H1 (cell line): ENCODE measurements at regions not wholly inside any gene's neighbourhood (a gene's known extent, or its start where the extent isn't known, plus 50 kb on each side); places are given as distances from the start of the nearest gene placed in this dataset.

ENCODE experiments used
- CTCF ChIA-PET: fragments of 300-600 bp; sonication (Branson Sonifier 250); formaldehyde crosslinking; loops from one replicate; lab custom pipeline; 2021; ENCODE audit not compliant: partially characterized antibody; lab: Charles Lee
- POLR2A ChIA-PET: fragments of 300-600 bp; sonication (Branson Sonifier 250); formaldehyde crosslinking; loops from one replicate; lab custom pipeline; 2021; ENCODE audit warnings: inconsistent platforms; ENCODE audit not compliant: partially characterized antibody; lab: Charles Lee
- DNase-seq, 2 experiments: peaks; one replicate each; pipeline versions ENCODE4 v3.0.0 to v3.0.0-alpha.2; 2010 to 2022; ENCODE audit warnings: low spot score in 2 of 2, low read depth in 1 of 2, mixed read lengths in 1 of 2
- FAIRE-seq: peaks from 2 replicates; lab custom pipeline; 2011; peaks lifted over from hg19 to GRCh38; lab: Jason Lieb, UNC
- H2AFZ ChIP-seq: 2 replicates; pipeline ENCODE4 v1.8.1; 2012; ENCODE audit warnings: low read length, inconsistent platforms
- H2AK5ac ChIP-seq: 2 replicates; pipeline ENCODE4 v1.6.1; 2013; ENCODE audit warnings: low read depth, low read length
- H2BK120ac ChIP-seq: replicated peaks from 2 replicates; pipeline ENCODE3; 2013; ENCODE audit warnings: low read depth, low read length, inconsistent platforms
- H2BK12ac ChIP-seq: 2 replicates; pipeline ENCODE4 v1.6.1; 2013; ENCODE audit warnings: low read depth, low read length
- H2BK15ac ChIP-seq: 2 replicates; pipeline ENCODE4 v1.6.1; 2013; ENCODE audit warnings: low read length
- H2BK20ac ChIP-seq: 2 replicates; pipeline ENCODE4 v1.6.1; 2013; ENCODE audit warnings: low read length
- H2BK5ac ChIP-seq: 2 replicates; pipeline ENCODE4 v1.6.1; 2013; ENCODE audit warnings: low read depth, low read length
- H3K14ac ChIP-seq: 2 replicates; pipeline ENCODE4 v1.6.1; 2013; ENCODE audit warnings: inconsistent platforms; ENCODE audit not compliant: insufficient read length
- H3K18ac ChIP-seq: 2 replicates; pipeline ENCODE4 v1.6.1; 2013; ENCODE audit warnings: low read length; ENCODE audit errors: extremely low read depth
- H3K23ac ChIP-seq: 2 replicates; pipeline ENCODE4 v1.6.1; 2013; ENCODE audit warnings: inconsistent platforms; ENCODE audit not compliant: insufficient read length
- H3K23me2 ChIP-seq: 2 replicates; pipeline ENCODE4 v1.6.1; 2013; ENCODE audit warnings: low read depth, low read length
- H3K27ac ChIP-seq: 2 replicates; pipeline ENCODE4 v1.6.1; 2011; ENCODE audit warnings: low read depth, low read length, inconsistent platforms
- H3K27me3 ChIP-seq, 4 experiments: replicated peaks in 1 of 4; 1 replicate in 1 of 4; 2 replicates in 3 of 4; pipeline versions ENCODE4 v1.6.1 to v1.8.1; 2011 to 2013; ENCODE audit warnings: low read length in 3 of 4, mild to moderate bottlenecking in 3 of 4, inconsistent platforms in 2 of 4, mixed read lengths in 2 of 4, moderate library complexity in 1 of 4; ENCODE audit not compliant: control insufficient read depth in 3 of 4, insufficient read depth in 3 of 4; ENCODE audit errors: extremely low read depth in 1 of 4
- H3K36me3 ChIP-seq, 4 experiments: 2 replicates each; pipeline versions ENCODE4 v1.6.1 to v1.8.1; 2011 to 2013; ENCODE audit warnings: mild to moderate bottlenecking in 4 of 4, low read length in 3 of 4, moderate library complexity in 2 of 4, control low read depth in 1 of 4, inconsistent platforms in 1 of 4; ENCODE audit not compliant: insufficient read depth in 4 of 4, control insufficient read depth in 2 of 4
- H3K4ac ChIP-seq: replicated peaks from 2 replicates; pipeline ENCODE3; 2013; ENCODE audit warnings: low read length, low read depth, mixed read lengths, inconsistent platforms; ENCODE audit not compliant: insufficient read length
- H3K4me1 ChIP-seq, 4 experiments: replicated peaks in 1 of 4; 1 replicate in 1 of 4; 2 replicates in 3 of 4; pipeline versions ENCODE4 v1.6.1 to v1.8.1; 2011 to 2013; ENCODE audit warnings: low read length in 3 of 4, inconsistent platforms in 2 of 4, mixed read lengths in 1 of 4; ENCODE audit not compliant: insufficient read depth in 4 of 4, control insufficient read depth in 3 of 4
- H3K4me2 ChIP-seq, 2 experiments: 2 replicates each; pipeline versions ENCODE4 v1.6.1 to v1.8.1; 2011 to 2013; ENCODE audit warnings: low read depth in 2 of 2, low read length in 2 of 2, control low read depth in 1 of 2, inconsistent platforms in 1 of 2, mild to moderate bottlenecking in 1 of 2; ENCODE audit not compliant: insufficient read depth in 1 of 2
- H3K4me3 ChIP-seq, 4 experiments: fragments of 200-600, 300-600 bp in 1 of 4; sonication (generic), shearing (Covaris generic), sonication (Bioruptor Twin) in 1 of 4; 2 replicates each; pipeline versions ENCODE4 v1.5.1 to v1.8.1; 2011 to 2016; ENCODE audit warnings: low read length in 4 of 4, low read depth in 3 of 4, control low read depth in 2 of 4, inconsistent platforms in 2 of 4, mild to moderate bottlenecking in 2 of 4, mixed read lengths in 1 of 4, moderate library complexity in 1 of 4; ENCODE audit not compliant: insufficient read depth in 2 of 4; ENCODE audit errors: extremely low read depth in 1 of 4
- H3K56ac ChIP-seq: replicated peaks from 2 replicates; pipeline ENCODE3; 2013; ENCODE audit warnings: low read depth, mild to moderate bottlenecking, mixed read lengths, low read length, inconsistent platforms; ENCODE audit not compliant: insufficient read length
- H3K79me1 ChIP-seq: 2 replicates; pipeline ENCODE4 v1.6.1; 2013; ENCODE audit warnings: low read depth, low read length, control low read depth
- H3K79me2 ChIP-seq, 2 experiments: 2 replicates each; pipeline versions ENCODE4 v1.6.1 to v1.8.1; 2012 to 2013; ENCODE audit warnings: low read length in 2 of 2, mild to moderate bottlenecking in 2 of 2, inconsistent platforms in 1 of 2; ENCODE audit not compliant: insufficient read depth in 2 of 2, control insufficient read depth in 1 of 2
- H3K9ac ChIP-seq, 4 experiments: replicated peaks in 1 of 4; 1 replicate in 1 of 4; 2 replicates in 3 of 4; pipeline versions ENCODE4 v1.6.1 to v1.8.1; 2011 to 2013; ENCODE audit warnings: low read depth in 3 of 4, low read length in 3 of 4, control low read depth in 2 of 4, mild to moderate bottlenecking in 2 of 4, moderate library complexity in 2 of 4, inconsistent platforms in 1 of 4; ENCODE audit errors: extremely low read depth in 1 of 4
- H3K9me3 ChIP-seq, 2 experiments: 2 replicates each; pipeline versions ENCODE4 v1.6.1 to v1.8.1; 2012 to 2013; ENCODE audit warnings: mild to moderate bottlenecking in 2 of 2, moderate library complexity in 2 of 2, control low read depth in 1 of 2, inconsistent platforms in 1 of 2, low read depth in 1 of 2, low read length in 1 of 2, mixed read lengths in 1 of 2; ENCODE audit not compliant: insufficient read depth in 2 of 2
- H4K20me1 ChIP-seq, 2 experiments: replicated peaks in 1 of 2; 2 replicates each; pipeline versions ENCODE3 to v1.8.1; 2011 to 2013; ENCODE audit warnings: inconsistent platforms in 2 of 2, low read length in 2 of 2, mild to moderate bottlenecking in 1 of 2; ENCODE audit not compliant: insufficient read depth in 2 of 2, control insufficient read depth in 1 of 2
- H4K5ac ChIP-seq: 2 replicates; pipeline ENCODE4 v1.6.1; 2013; ENCODE audit warnings: low read length, low read depth, mixed read lengths, inconsistent platforms; ENCODE audit not compliant: insufficient read length
- H4K8ac ChIP-seq: 2 replicates; pipeline ENCODE4 v1.8.0; 2013; ENCODE audit warnings: mild to moderate bottlenecking, moderate library complexity, low read length, inconsistent platforms; ENCODE audit not compliant: insufficient read depth; ENCODE audit errors: extremely low read depth
- H4K91ac ChIP-seq: replicated peaks from 2 replicates; pipeline ENCODE3; 2013; ENCODE audit warnings: low read length, mixed read lengths, inconsistent platforms; ENCODE audit not compliant: insufficient read length
- CHD7 ChIP-seq: fragments of 300-600 bp; sonication (generic); IDR thresholded peaks from 2 replicates; pipeline ENCODE4 v1.7.1; 2012; ENCODE audit warnings: low read length, moderate library complexity, mild to moderate bottlenecking, inconsistent platforms; ENCODE audit not compliant: insufficient replicate concordance
- WGBS, 2 experiments: shearing (Covaris generic) in 1 of 2; methylation state at CpG; one replicate each; pipeline versions ENCODE4 v1.1.6 to v1.1.7; 2013 to 2015; ENCODE audit warnings: low lambda C conversion rate in 2 of 2, mixed read lengths in 2 of 2, inconsistent platforms in 1 of 2, low coverage in 1 of 2, missing lambda C conversion rate in 1 of 2; ENCODE audit not compliant: insufficient replicate concordance in 2 of 2, insufficient coverage in 1 of 2, insufficient read length in 1 of 2; ENCODE audit errors: extremely low coverage in 1 of 2, missing lambda C conversion rate in 1 of 2; 5-methylcytosine and 5-hydroxymethylcytosine counted together

DNA sequence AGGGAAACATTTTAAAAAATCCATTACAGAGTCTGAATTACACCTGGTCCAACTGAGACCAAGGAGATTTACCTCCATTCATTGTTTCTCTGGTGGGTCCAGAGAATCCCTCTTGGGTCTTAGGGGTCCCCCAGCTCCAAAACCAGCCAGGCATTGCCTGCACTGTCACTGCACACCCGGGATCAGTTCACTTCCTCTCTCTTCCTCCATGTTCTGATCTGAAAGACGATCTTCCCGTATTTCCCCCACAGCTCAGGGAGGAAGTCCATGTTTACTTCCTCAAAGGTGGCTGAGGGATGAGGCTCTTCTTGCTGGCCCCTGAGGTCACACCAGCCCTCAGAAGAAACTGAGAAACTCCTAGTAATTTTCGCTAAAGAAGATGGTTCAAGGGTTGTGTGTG is 159.7 kb downstream of the BMP7 start:
- Histone ChIP-seq H3K27me3 (no peaks in the 10 kb centered on the region), H3K79me1 (no peaks in the 10 kb centered on the region), H4K20me1 (no peaks in the 10 kb centered on the region), H4K91ac (no peak overlapping the region), H3K36me3 (no peaks in the 10 kb centered on the region), H3K9ac (no peak overlapping the region), H4K5ac (no peak overlapping the region), H2AFZ (no peak overlapping the region), H3K9me3 (no peaks in the 10 kb centered on the region), H2BK15ac (no peak overlapping the region), H3K4me3 (no peak overlapping the region), H2BK120ac (no peak overlapping the region), H3K18ac (no peak overlapping the region), H2AK5ac (no peak overlapping the region), H3K23ac (no peak overlapping the region), H3K4me1 (peaks cover 0 to 2% (median 0%) of the 10 kb centered on the region in 4 experiments; a peak in 1 of 7 replicates), H3K23me2 (no peaks in the 10 kb centered on the region), H3K4me2 (no peak overlapping the region), H3K14ac (no peak overlapping the region), H2BK20ac (no peak overlapping the region), H3K79me2 (no peaks in the 10 kb centered on the region), H2BK5ac (no peak overlapping the region), H3K27ac (no peak overlapping the region), H4K8ac (no peak overlapping the region), H3K56ac (no peak overlapping the region), H2BK12ac (no peak overlapping the region), H3K4ac (no peak overlapping the region)
- WGBS, 2 experiments, result 98% methylated on average over 4 of the region's 4 CpGs; no CpG with 5 or more reads in 1 of the 2 experiments
- FAIRE-seq, result no peak
- ChIA-PET CTCF (interaction anchor here (0.8 to 1.6 kb wide), 4 partner anchors 11 to 239 kb away, joined by 3 to 4 read pairs (median 3); no protein-coding TSS in a partner anchor), POLR2A (no interaction called here)
- no peak for DNase-seq
- TF ChIP-seq CHD7, result no peak
